Skin of body (tissue), 1 donor: ENCODE measurements at regions not wholly inside any gene's neighbourhood (a gene's known extent, or its start where the extent isn't known, plus 50 kb on each side); places are given as distances from the start of the nearest gene placed in this dataset.
A peak's percentile ranks its signal among the peaks of the same experiment; 100 is the strongest.

ENCODE experiments used
- DNase-seq: peaks from one replicate; lab custom pipeline; 2025; lab: John Stamatoyannopoulos, UW

DNA sequence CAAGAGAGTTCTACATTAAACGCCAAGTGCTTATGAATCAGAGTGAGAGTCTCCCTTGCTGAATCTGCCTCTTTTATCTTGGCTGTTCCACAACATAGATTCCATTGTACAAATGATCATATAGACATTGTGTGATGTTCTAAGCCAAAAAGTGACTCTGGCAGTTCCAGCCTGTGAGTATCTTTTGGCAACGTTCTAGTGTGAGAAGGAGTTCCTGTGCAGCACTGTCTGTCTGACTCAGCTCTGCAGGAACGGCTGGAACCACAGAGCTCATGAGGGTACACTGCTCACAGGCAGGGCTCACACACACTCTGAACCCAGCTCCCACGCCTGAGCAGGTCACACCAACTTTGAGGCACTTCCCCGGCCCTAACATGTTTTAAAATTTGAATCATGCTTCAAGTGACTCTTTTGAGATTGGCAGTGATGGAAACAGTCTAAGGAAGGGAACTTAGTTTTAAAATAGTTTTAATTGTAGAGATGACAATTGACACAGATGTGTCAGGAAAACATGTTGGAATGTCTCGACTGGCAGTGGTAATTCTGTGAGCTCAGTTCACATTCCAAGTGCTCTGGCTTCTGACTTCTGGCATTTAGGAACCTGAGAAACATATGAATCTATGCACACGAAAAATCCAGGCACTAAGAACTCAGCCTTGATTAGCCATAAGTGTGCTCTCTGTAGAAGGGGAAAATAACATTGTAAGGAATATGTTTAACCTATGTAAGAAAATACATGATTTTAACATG lies 272.0 kb downstream of the UQCRFS1 start:
- DNase-seq = peak; percentile 23

GRCh38 chr19:28939236-28939635 lies 273.7 kb downstream of the UQCRFS1 start:
- no peak for DNase-seq

DNA sequence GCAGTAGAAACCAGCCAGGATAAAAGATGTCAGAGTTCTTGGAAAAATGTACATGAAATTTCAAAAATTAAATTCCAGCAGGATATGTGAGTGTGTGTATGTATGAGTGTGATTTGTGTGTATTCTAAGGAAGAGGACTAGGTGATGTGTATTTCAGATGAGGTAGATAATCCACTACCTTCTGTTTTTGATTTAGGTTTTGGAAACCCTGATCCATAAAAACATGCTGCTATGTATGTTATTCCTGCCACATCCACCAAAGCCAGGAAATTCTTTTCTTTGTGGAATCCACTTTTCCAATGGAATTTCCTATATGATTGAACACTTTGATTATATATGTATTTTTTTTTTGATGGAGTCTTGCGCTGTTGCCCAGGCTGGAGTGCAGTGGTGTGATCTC lies 276.9 kb downstream of the UQCRFS1 start:
- no peak for DNase-seq

DNA sequence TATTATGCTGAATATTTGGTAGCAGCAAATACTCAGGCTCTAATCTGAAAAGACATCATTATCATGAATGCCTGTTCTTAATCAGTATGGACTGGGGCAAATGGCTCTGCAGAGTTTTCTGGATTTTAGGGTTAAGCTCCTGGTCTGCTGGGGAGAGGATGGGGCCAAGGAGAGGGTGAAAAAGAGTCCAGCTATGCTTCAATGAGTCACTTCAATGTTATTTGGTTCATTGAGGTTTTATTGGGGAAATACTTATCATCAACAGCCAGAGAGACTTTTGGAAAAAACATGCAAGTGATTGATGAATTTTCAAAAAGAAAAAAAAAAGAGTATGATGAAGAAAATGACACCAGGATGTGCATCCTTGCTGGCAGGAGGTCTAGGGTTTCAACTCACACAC lies 278.3 kb downstream of the UQCRFS1 start:
- no peak for DNase-seq

DNA sequence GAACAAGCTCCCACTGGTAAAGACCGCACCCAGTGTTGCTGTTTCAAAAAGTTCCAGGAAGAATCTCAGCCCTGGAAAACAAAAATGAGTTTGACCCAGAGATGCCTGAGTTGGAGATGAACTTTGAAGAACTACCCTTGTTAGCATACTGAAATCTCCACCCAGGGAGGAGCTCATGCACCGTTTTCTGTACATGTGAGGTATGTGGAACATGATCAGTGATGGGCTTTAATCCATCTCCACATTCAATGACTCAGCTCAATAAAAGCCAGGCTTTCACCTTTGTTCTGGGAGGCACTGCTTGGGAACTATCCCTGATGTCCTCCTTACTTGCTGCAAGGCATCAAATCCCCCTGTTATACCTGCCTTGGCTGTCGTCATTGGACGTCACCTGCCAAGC lies 279.9 kb downstream of the UQCRFS1 start:
- DNase-seq = no peak

- DNase-seq = no peak
Observed at GRCh38 chr19:28932446-28932845, 280.5 kb downstream of the UQCRFS1 start.

GRCh38 chr19:28929006-28929405 lies 283.9 kb downstream of the UQCRFS1 start:
- no peak for DNase-seq

GRCh38 chr19:28927456-28927855 lies 285.5 kb downstream of the UQCRFS1 start:
- no peak for DNase-seq

DNA sequence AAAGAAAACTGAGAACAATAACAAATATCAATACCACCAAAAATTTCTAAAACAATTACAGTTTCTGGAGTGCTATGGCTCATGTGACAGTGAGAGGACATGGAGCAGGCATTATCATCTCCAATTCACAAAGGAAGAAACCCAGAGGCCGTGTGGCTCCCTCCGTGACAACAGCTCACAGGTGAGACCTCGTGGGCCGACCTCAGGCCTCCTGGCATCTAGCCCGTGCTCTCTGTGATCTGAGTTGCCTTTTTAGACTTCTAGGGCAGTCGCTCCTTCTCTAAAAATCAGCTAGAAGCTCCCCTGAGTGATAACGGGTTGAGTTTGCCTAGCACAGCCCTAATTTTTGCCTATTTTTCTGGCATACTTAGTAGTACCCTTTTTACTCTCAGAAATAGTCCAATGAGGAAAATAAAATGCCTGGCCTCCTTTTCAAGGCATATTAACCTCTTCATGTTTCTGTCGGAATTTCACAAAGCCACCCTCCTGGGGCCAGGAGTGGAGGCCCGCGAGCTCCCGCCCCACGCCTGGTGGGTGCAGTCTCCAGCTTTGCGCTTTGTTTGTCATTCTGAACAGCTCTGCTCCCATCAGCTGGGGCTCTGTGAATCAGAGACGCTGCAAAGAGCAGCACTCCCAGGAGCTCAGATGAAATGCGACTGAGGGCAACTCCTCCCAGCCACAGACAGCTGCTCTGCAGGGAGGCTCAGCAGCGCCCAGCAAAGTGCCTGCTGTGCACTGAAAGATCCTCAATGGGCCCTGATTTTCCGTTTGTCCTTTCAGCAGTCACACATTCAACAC lies 292.5 kb downstream of the UQCRFS1 start:
- DNase-seq = no peak

DNA sequence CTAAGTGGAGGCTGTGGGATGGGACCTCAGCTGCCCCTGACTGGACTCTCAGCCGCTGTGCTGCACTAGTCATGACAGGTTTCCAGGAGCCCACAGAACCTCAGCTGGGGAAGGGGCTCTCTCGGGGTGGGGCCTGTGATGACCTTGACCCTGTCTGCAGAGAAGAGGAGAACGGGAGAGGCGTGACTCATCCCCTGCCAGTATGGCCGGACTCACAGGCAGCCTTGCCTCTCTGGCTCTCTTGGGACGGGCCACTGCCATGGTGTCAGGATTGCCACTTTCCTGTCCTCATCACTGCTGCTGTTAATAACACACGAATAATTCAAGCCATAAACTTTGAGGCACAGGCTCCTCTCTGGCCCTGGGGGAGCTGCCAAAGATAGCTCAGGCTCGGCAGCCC lies 295.3 kb downstream of the UQCRFS1 start:
- DNase-seq = no peak

DNA sequence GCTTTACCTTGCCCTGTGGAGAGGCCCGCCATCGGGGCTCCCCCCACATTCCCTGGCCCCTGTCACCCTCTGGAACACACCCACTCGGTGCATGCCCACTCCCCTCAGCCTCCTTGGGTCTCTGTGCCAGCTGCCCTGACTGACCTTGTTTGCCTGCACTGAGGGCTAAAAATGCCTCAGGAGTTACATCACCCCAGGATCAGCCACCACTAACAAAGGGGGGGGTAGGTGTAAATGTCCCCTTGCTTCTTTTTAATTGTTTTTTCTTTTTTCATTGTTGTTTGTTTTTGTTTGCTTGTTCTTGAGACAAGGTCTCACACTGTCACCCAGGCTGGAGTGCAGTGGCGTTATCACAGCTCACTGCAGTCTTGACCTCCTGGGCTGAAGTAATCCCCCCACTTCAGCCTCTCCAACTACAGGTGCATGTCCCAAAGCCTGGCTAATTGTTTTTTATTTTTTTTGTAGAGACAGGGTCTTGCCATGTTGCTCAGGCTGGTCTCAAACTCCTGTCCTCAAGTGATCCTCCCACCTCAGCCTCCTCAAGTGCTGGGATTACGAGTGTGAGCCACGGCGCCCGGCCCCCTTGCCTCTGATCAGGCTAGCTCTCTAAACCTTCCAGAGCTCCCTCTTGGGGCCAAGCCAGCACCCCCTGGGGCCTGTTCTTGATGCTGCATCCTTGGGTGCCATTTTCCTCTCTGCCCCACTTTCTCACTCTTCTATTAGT lies 297.1 kb downstream of the UQCRFS1 start:
- DNase-seq = no peak

DNA sequence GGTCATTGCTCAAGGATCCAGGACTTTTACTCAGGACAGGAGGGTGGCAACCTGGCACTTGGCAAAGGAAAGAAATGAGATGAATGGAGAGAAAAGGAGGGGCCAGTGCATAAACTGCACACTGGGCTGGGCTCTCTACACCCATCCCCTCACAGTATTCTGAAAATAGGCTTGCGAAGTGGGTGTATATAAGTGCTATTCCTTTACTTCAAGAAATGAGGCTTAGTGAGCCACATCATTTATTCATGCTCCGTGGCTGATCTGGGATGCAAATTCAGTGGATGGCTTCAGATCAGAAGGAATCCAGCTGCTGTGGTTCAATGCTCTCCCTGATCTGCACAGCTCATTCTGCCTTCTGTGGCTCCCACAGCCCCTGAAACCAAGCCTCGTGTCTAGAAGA lies 297.7 kb downstream of the UQCRFS1 start:
- DNase-seq = no peak

DNA sequence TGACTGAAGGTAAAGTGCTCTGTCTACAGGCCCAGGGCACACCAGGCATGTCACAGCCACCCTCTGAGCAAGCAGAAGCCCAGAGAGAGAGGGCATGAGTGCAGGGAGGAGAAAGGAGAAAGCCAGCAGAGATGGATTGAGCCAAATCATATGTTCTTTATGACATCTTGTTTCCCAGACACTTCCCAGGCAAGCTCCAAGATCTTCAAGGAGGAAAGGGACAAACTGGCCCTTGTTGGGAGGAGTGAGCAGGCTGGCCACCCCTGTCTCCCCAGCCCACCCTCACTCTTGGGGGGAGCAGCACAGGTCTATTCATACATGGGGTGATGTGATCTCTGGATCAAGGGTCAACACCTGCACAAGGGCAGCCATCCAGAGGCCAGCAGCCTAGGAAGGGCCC lies 298.8 kb downstream of the UQCRFS1 start:
- DNase-seq = no peak

GRCh38 chr19:28913626-28914025 lies 299.3 kb downstream of the UQCRFS1 start:
- no peak for DNase-seq

- no peak for DNase-seq
Observed at GRCh38 chr19:28908941-28909340, 304.0 kb downstream of the UQCRFS1 start.

- DNase-seq = no peak
Observed at GRCh38 chr19:28907534-28907933, 305.4 kb downstream of the UQCRFS1 start.

- DNase-seq = no peak
Observed at GRCh38 chr19:28905996-28906395, 307.0 kb downstream of the UQCRFS1 start.

GRCh38 chr19:28899703-28900102 lies 313.2 kb downstream of the UQCRFS1 start:
- DNase-seq = no peak

- no peak for DNase-seq
Observed at GRCh38 chr19:28898249-28898648, 314.7 kb downstream of the UQCRFS1 start.

DNA sequence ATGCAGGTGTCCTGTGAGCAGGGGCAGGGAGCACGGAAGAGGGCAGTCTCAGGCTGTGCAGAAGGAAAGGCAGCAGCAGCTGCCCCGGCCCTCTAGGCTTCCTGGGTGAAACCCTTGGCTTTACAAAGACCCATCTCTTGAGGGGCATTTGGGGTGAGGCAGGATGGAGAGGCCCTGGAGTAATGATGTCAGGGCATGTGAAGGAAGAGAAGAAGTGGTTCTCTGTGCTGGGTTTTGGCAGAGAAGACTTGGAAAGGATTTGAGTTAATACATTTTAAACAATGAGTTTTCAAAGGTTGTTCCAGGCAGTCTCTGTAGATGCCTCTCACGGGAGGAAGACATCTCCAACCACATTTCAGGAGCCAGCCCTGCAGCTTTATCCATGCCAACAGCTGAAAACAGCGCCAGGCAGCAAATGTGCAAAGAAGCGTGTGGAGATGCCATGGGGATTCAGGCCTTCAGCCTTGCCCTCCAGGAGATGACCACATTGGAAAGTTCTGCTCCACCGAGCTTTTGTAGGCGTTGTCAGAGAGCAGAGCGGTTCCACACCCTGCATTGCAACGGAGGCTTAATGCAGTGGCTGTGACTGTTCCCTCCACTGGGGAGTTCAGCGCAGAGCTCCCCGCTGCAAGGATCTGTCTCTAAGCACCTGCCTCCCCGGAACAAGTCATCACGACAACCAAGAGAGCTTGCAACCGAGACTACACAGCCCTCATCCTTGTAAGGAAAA lies 322.8 kb downstream of the UQCRFS1 start:
- DNase-seq = no peak

DNA sequence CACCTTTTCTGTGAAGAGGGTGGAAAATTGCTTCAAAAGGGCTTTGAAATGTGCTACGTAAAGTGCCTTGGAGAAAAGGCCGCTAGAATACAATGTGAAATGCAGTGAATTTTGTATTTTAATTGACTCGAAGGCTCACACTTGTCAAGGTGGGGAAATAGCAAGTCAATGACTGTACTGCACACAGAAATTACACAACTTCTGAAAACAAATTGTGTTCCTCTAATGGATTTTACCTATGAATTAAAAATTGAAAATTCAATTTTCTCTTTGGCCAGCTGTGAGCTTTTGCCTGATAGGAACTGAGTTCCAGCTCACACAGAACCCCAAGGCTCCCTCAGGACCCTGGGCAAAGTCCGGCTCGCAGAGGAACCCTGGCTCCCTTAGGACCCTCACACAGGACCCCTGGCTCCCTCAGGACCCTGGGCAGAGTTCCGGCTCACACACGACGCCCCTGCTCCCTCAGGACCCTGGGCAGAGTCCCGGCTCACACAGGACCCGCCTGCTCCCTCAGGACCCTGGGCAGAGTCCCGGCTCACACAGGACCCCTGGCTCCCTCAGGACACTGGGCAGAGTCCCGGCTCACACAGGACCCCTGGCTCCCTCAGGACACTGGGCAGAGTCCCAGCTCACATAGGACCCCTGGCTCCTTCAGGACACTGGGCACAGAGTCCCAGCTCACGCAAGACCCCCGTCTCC lies 324.9 kb downstream of the UQCRFS1 start:
- no peak for DNase-seq
